ENCODE measurements at regions not wholly inside any gene's neighbourhood (a gene's known extent, or its start where the extent isn't known, plus 50 kb on each side); places are given as distances from the start of the nearest gene placed in this dataset.
"Not testable (repeated sequence)": the region's sequence is repeated elsewhere in the genome, so short reads cannot be mapped to it uniquely, and the experiment has no call there.

DNA sequence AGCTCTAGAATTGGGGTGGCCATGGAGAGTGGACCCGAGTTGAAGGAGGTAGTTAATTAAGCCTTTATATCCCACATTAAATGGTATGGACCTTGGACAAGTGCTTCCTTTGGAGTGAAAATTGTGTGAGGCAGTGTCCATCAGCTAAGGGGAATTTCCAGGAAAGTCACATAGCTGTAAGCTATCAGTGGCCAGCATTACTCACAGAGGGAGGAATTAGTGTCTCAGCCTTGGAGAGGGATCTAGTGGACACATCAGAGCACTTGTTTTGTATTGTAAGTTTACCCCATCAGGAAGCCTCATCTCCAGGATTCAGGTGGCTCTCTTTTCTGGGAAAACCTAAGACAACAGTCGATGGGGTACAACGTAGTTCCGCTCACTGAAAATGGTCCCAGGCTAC, 416.7 kb downstream of the TFEC start:
- Histone ChIP-seq H3K4me1 (ENCODE audit: low read depth) (no peaks in the 10 kb centered on the region), H3K4me3 (no peak overlapping the region), H3K9me3 (no peaks in the 10 kb centered on the region), H3K36me3 (ENCODE audit: low read depth) (no peaks in the 10 kb centered on the region)
- intact Hi-C loops (cut with DNase I, micrococcal nuclease) = no loop called here
- DNase-seq (no peak), ATAC-seq (no peak)
- TF ChIP-seq, protein P1, sequence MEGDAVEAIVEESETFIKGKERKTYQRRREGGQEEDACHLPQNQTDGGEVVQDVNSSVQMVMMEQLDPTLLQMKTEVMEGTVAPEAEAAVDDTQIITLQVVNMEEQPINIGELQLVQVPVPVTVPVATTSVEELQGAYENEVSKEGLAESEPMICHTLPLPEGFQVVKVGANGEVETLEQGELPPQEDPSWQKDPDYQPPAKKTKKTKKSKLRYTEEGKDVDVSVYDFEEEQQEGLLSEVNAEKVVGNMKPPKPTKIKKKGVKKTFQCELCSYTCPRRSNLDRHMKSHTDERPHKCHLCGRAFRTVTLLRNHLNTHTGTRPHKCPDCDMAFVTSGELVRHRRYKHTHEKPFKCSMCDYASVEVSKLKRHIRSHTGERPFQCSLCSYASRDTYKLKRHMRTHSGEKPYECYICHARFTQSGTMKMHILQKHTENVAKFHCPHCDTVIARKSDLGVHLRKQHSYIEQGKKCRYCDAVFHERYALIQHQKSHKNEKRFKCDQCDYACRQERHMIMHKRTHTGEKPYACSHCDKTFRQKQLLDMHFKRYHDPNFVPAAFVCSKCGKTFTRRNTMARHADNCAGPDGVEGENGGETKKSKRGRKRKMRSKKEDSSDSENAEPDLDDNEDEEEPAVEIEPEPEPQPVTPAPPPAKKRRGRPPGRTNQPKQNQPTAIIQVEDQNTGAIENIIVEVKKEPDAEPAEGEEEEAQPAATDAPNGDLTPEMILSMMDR (IDR thresholded peaks at IDR 0.05) = no peak

DNA sequence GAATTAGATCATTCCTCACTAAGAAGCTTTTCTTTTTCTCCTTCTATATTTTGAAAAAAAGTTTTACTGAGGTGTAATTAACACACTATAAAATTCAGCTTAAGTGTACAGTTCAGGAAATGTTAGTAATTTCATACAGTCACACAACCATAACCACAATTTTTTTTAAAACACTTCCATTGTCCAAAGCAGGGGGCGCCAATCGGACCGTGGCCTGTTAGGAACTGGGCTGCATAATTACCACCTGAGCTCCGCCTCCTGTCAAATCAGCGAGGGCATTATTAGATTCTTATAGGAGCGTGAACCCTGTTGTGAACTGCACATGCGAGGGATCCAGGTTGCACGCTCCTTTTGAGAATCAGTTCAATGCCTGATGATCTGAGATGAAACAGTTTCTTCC, 427.1 kb downstream of the TFEC start:
- TF ChIP-seq, protein P1 (IDR thresholded peaks at IDR 0.05) = no peak

DNA sequence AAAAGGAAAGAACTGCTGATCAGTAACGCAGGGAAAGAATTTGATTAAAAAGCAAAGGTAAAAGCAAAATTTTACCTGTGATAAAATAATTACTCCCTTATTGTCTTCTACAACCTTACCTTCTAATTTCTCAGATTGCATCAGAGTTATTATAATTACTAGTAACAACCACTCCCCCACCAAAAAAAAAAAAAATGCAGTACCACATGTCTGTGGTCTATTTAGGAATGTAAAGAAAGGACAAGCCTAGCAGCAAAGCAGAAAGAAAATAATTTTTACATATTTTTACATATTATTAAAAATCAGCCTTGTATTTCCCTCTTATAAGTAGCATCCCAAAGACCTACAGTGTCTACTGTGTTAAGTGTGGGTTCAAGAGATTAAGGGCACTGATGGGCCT, 430.4 kb downstream of the TFEC start:
- ATAC-seq (no peak), DNase-seq (no peak)
- no peaks in the 10 kb centered on the region for H3K9me3 ChIP-seq
- intact Hi-C loops (cut with DNase I, micrococcal nuclease) = no loop called here
- TF ChIP-seq, protein P1 (IDR thresholded peaks at IDR 0.05) = no peak
- no peak overlapping the region for H3K4me3 ChIP-seq
- H3K36me3 ChIP-seq (ENCODE audit: low read depth) = no peaks in the 10 kb centered on the region
- H3K4me1 ChIP-seq (ENCODE audit: low read depth) = no peaks in the 10 kb centered on the region

More for the DNA sequence above, 427.1 kb downstream of the TFEC start:
- Histone ChIP-seq H3K36me3 (ENCODE audit: low read depth) (no peaks in the 10 kb centered on the region), H3K4me1 (ENCODE audit: low read depth) (no peaks in the 10 kb centered on the region), H3K9me3 (no peaks in the 10 kb centered on the region), H3K4me3 (no peak overlapping the region)
- DNase-seq (no peak), ATAC-seq (no peak)
- intact Hi-C loops (cut with DNase I, micrococcal nuclease) = no loop called here

DNA sequence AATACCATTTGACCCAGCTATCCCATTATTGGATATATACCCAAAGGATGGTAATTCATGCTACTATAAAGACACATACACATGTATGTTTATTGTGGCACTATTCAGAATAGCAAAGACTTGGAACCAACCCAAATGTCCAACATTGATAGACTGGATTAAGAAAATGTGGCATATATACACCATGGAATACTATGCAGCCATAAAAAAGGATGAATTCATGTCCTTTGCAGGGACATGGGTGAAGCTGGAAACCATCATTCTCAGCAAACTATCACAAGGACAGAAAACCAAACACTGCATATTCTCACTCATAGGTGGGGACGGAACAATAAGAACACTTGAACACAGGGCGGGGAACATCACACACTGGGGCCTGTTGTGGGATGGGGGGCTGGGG, 431.4 kb downstream of the TFEC start:
- intact Hi-C loops (cut with DNase I, micrococcal nuclease); H3K9me3 ChIP-seq; DNase-seq; ATAC-seq; H3K4me1 ChIP-seq (ENCODE audit: low read depth); H3K4me3 ChIP-seq; H3K36me3 ChIP-seq (ENCODE audit: low read depth): not testable (repeated sequence)

DNA sequence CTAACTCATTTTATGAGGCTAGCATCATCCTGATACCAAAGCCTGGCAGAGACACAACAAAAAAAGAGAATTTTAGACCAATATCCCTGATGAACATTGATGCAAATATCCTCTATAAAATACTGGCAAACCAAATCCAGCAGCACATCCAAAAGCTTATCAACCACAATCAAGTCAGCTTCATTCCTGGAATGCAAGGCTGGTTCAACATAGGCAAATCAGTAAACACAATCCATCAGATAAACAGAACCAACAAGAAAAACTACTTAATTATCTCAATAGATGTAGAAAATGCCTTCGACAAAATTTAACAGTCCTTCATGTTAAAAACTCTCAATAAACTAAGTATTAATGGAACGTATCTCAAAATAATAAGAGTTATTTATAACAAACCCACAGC, 433.3 kb downstream of the TFEC start:
- DNase-seq; H3K9me3 ChIP-seq; intact Hi-C loops (cut with DNase I, micrococcal nuclease); H3K36me3 ChIP-seq (ENCODE audit: low read depth); H3K4me3 ChIP-seq; ATAC-seq; H3K4me1 ChIP-seq (ENCODE audit: low read depth): not testable (repeated sequence)

DNA sequence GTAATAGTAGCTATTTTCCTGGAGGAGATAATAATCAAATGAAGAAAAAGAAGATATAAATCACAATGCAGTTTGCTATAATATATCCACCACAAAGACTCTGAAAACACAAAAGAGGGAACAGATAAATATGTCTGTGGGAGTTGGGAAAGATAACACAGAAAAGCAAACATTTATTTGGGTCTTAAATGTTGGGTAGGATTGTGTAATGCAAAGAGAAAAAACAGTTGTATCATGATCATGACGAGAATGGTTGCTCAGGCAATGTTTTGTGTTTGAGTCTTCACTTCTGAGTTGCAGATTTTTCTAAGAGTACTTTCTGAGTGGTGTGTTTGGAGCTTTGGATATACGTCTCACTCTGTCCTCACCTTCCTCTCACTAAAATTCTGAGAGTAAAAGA, 437.5 kb downstream of the TFEC start:
- no peaks in the 10 kb centered on the region for H3K36me3 ChIP-seq (ENCODE audit: low read depth)
- no peak for ATAC-seq
- TF ChIP-seq, protein P1 (IDR thresholded peaks at IDR 0.05) = no peak

DNA sequence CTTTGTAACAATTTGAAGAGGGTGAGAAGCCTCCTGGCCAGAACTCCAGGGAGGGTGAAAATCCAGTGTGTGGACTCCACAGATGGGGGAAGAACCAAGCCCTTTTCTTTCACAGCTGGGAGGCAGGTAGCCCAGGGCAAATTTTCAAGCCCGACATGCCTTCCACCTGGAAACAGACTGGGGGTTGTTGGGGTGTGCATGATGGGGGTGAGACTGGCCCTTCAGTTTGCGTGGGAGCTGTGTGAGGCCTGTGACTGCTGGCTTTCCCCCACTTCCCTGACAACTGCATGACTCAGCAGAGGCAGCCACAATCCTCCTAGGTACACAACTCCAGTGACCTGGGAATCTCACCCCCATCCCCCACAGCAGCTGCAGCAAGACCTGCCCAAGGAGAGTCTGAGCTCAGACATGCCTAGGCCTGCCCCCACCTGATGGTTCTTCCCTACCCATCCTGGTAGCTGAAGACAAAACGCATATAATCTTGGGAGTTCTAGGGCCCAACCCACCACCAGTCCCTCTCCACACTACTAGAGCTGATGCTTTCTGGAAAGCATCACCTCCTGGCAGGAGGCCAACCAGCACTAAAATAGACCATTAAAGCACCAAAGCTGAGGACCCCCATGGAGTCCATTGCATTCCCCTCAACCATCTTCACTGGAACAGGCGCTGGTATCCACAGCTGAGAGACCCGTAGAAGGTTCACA, 445.4 kb downstream of the TFEC start:
- intact Hi-C loops (cut with DNase I, micrococcal nuclease) = no loop called here
- H3K4me3 ChIP-seq = no peak overlapping the region
- no peaks in the 10 kb centered on the region for H3K4me1 ChIP-seq (ENCODE audit: low read depth)
- ATAC-seq = no peak
- TF ChIP-seq, protein P1 (IDR thresholded peaks at IDR 0.05) = no peak
- H3K9me3 ChIP-seq = no peaks in the 10 kb centered on the region
- no peaks in the 10 kb centered on the region for H3K36me3 ChIP-seq (ENCODE audit: low read depth)
- DNase-seq = no peak

More for the DNA sequence above, 437.5 kb downstream of the TFEC start:
- DNase-seq = no peak
- Histone ChIP-seq H3K9me3 (no peaks in the 10 kb centered on the region), H3K4me3 (no peak overlapping the region), H3K4me1 (ENCODE audit: low read depth) (no peaks in the 10 kb centered on the region)
- intact Hi-C loops (cut with DNase I, micrococcal nuclease) = no loop called here
